ENCODE measurements at regions not wholly inside any gene's neighbourhood (a gene's known extent, or its start where the extent isn't known, plus 50 kb on each side); places are given as distances from the start of the nearest gene placed in this dataset.

DNA sequence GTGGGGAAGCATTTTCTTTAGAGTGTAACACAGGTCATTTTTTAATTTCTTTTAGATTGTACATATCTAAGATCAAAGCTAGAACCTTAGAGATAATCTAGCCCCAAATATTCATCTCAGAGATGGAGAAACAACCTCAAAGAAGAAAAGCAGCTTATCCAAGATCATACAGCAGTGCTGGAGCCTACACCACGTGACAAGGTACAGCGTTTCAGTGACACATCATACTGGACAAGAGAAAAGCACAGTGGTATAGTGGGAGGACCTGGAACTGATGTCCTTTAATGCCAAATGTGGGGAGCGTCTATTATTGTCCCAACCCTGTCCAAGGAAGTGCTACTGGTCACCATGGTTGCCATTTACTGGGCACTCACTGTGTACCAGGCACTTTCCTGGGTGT lies 445.8 kb downstream of the RPS24 start:
- DNase-seq (ENCODE audit: low read depth) = no peak

DNA sequence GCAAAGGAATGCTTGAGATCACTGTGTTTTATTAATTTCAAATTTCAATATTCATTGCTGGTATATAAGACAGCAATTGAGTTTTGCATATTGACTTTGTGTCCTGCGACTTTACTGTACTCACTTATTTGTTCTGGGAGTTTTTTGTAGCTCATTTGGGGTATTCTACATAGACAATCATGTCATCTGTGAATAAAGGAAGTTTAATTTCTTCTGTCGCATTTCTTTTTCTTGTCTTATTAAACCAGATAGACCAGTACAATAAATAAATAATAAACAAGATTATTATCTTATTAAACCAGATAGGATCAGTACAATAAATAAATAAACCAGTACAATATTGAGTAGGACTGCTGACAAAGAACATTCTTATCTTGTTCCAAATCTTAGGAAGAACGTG lies 448.2 kb downstream of the RPS24 start:
- DNase-seq (ENCODE audit: low read depth) = no peak

DNA sequence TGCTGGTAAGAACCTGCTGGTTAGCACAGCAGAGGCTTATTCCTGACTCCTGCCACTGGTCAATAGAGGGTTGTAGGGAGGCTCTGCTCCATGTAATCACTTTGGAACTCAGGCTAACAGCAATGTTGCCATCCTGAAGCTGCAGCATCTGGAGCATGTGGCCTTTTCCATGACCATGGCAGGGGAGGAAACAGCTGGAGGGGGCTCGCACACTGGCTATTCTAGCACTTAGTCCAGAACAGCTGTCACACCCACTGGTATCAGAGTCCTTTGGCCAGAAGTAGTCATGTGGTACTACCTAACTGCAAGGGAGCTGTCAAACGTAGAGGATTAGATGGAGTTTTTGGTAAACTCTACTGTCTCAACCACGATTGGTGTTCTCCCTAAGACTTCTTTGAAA lies 450.0 kb downstream of the RPS24 start:
- no peak for DNase-seq (ENCODE audit: low read depth)

- DNase-seq (ENCODE audit: low read depth) = no peak
Observed at GRCh38 chr10:78489034-78489433, 455.4 kb downstream of the RPS24 start.

DNA sequence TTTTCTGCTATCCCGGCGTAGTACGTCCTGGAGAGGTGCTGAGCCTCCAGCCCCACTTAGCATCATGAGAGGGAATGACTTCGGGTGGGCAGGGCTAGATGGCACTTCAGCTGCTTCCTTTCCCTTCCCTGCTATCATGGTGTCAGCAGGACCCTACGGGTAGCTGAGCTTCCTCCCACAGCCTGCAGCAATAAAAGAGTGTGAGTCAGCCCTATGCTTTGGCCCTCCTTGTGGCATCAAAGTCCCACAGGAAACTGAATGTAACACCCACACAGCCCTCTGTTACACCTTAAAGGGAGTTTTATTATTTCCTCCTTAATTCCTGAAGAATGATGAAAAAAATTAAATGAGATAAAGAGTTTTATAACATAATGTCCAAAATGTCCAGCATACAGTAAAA lies 458.1 kb downstream of the RPS24 start:
- no peak for DNase-seq (ENCODE audit: low read depth)

DNA sequence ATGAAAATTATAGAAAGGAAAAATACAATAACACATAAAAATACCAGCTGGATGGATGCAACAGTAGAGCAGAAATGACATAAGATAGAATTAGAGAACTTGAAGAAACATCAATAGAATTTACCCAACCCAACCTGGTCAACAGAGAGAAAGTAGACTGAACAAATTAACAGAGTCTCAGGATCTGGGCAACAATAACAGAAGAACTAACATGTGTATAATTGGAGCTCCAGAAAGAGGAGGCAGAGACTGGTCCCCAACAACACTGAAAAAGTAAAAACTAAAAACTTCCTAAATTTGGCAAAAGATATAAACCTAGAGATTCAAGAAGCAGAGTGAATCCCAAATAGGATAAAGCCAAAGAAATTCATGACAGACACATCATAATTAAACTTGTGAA lies 458.8 kb downstream of the RPS24 start:
- DNase-seq (ENCODE audit: low read depth) = no peak

DNA sequence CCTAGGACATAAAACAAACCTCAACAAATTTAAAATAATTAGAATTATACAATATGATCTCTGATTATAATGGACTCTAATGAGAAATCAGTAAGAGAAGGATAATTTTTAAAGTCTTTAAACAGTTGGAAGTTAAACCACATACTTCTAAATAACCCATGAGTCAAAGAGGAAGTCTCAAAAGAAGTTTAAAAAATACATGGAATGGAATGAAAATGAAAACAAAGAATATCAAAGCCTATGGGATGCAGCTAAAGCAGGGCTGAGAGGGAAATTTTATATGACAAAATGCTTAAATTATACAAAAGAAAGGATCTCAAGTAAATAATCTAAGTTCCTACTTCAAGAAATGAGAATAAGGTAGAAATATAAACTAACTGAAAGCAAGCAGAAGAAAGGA lies 460.5 kb downstream of the RPS24 start:
- no peak for DNase-seq (ENCODE audit: low read depth)

- no peak for DNase-seq (ENCODE audit: low read depth)
Observed at GRCh38 chr10:78502210-78502936, 468.7 kb downstream of the RPS24 start.

GRCh38 chr10:78504181-78504580 lies 470.5 kb downstream of the RPS24 start:
- no peak for DNase-seq (ENCODE audit: low read depth)

DNA sequence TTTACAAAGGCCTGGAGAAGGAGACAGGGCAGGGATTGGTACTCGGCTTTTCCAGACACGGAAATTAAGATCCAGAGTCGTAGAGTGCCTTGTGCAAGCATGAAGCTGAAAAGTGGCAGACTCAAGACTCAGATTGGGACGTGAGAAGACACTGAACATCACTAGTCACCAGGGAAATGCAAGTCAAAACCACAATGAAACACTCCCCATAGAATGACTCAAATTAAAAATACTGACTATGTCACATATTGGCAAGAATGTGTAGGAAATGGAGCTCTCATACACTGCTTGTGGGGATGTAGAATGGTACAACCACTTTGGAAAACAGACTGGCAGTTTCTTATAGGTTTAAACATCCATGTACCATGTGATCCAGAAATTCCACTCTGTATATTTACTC lies 472.0 kb downstream of the RPS24 start:
- DNase-seq (ENCODE audit: low read depth) = no peak

DNA sequence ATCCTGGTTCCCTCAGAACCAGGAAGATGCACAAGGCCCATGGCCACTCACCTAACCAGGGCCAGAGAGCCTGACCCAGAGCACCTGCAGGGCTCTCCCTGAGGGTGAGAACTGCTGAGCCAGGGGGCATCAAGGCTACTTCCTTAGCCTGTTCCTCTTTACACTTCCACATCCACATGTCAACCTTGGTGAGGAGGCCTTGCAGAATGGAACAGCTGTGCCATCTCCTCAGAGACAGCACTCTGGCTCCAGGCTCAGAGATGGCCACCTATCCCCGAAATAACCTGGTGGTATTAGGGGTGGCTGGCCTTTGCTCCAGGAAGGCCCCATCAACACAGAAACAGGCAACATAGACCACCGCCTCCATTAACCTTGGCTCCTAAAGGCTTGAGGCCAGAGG lies 473.0 kb downstream of the RPS24 start:
- DNase-seq (ENCODE audit: low read depth) = no peak

- no peak for DNase-seq (ENCODE audit: low read depth)
Observed at GRCh38 chr10:78507510-78508160, 474.0 kb downstream of the RPS24 start.

DNA sequence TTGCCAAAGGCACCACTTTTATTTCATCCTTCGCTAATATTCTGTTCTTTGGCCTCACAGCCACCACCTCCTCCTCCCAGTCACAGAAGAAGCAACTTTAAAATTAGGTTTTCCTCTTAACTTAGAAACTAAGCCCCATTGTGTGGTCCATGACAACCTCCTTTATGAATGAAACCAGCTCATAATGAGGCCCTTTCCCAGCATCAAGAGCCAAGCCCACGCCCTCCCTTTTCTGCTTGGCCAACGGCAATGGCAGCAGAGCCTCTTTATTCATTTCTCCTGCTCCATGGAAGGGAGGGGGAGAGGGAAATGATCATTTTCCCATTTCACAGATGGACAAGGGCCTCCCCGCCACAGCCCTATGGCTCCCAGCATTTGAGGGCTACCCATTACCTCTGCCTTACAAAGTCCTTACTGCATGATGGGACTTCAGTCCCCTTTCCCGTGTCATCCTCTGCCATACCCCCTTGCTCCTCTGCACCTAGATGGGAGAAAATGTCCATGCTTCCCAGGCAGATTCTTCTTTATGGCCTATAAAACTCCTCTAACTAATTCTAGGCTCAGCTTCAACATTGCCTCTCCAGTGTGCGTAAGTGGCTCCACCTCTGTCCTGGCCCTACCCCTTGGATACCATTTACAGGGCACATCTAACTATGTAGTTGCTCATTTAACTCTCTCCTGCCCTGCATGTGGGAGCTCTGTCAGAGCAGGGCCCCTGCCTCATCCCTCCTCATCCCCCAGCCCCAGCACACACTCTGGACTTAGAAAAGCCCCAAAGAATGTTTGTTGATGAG lies 475.5 kb downstream of the RPS24 start:
- DNase-seq (ENCODE audit: low read depth) = no peak

- DNase-seq (ENCODE audit: low read depth) = no peak
Observed at GRCh38 chr10:78510566-78511323, 477.1 kb downstream of the RPS24 start.

GRCh38 chr10:78511324-78512204 lies 477.9 kb downstream of the RPS24 start:
- no peak for DNase-seq (ENCODE audit: low read depth)

DNA sequence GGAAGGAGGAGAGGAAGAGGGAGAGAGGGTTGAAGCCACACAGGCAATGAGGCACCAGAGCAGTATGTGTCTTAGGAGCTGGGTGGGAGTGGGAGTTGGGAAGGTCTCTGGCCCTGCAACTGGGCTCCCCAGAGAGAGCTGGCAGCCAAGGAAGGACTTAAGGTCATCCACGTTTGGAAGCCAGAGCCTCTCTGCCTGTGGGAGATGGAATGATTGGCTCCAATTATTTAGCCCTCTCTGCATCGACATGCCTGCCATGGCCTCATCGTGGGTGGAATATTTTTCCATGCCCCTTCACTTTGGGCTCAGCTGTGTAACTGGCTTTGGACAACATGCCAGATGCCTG lies 478.5 kb downstream of the RPS24 start:
- no peak for DNase-seq (ENCODE audit: low read depth)

- DNase-seq (ENCODE audit: low read depth) = no peak
Observed at GRCh38 chr10:78513330-78513729, 479.7 kb downstream of the RPS24 start.

DNA sequence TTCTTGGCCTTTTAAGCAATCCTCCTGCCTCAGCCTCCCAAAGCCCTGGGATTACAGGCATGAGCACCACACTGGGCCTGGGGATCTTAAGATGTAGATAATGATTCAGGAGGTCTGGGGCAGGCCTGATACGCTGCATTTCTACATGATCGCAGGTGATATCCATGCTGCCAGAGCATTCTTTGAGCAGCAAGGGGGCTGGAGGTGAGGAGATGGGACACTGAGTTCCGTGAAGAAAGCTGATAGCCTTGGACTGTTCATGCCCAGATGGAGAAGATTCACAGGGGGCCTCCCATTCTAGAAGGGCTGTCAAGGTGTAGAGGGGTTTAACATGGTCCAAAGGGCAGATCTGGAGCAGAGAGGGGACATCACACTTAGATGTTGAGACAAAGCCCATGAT lies 480.3 kb downstream of the RPS24 start:
- DNase-seq (ENCODE audit: low read depth) = no peak

DNA sequence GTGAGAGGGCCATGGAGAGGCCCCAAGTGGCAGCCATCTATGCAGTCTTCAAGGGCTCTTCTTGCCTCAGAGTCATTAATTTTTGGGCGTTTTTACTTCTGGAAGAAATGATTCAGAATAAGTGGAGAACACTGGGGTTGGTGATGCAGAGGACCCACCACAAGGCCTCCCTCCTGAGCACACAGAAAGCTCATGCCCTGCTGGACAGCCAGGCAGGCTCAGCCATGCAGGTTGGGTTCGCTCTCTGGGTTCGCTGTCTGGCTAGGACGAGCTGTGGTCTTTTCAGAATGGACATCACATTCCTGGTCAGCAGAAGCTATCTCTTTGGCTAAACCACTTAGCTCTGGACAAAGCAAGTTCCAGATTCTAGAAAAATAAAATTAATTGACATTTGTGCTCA lies 480.8 kb downstream of the RPS24 start:
- DNase-seq (ENCODE audit: low read depth) = no peak

DNA sequence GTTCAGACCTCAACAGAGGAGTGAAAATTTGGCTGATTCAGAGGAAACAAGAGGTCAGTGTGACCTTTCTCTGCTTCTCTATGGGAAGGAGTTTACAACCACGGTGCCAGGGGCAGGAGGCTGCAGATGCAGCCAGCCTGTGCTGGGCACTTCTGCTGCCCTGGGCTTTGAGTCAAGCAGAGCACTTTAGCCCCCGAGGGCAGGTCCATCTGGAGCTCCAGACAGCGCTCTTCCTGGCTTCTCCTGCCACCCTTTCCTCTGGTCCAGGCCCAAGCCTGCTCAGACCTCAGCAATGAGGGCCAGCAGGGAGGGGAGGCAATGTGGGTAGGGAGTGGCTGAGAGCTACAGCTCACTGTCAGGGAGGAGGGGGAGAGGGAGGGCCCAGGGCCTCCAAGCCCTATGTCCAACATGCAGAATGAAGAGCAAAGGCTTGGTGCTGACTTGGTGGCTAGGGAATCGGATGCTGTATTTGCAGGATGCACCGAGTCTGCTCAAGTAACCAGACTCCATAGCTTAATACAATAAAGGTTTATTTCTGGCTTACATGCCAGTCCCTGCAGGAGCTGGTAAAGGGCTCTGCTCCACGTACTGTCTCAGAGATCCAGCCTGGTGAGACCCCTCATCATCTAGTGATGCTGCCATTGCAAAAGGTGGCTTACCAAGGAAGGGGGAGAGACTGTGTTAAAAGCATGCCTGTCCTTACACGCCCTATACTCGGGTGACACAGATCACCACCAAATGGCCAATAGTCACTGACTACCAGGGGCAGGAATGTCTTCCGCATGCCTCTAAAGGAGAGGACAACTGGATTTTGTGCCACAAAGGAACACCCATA lies 481.6 kb downstream of the RPS24 start:
- no peak for DNase-seq (ENCODE audit: low read depth)

DNA sequence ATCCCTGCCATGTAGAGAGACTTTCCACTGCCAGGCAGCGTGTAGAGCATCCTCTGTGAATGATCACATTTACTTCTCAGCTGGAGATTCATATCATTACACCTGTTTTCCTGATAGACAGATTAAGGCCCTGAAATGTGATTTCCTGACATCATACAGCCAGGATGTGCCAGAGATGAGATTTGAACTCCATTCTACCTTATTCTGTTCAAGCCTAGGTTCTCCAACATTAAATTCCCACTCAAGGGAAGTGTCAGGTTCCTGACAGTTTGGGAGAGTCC lies 482.1 kb downstream of the RPS24 start:
- no peak for DNase-seq (ENCODE audit: low read depth)
